RCC 7860 (cell line): ENCODE measurements at regions not wholly inside any gene's neighbourhood (a gene's known extent, or its start where the extent isn't known, plus 50 kb on each side); places are given as distances from the start of the nearest gene placed in this dataset.
"Not testable (repeated sequence)": the region's sequence is repeated elsewhere in the genome, so short reads cannot be mapped to it uniquely, and the experiment has no call there.

Experiments
- DNase-seq: peaks from one replicate; pipeline ENCODE4 v3.0.0-alpha.2; 2015; ENCODE audit warnings: low spot score
- FAIRE-seq: peaks from 2 replicates; lab custom pipeline; 2012; peaks lifted over from hg19 to GRCh38; lab: Jason Lieb, UNC

- DNase-seq (no peak), FAIRE-seq (no peak)
Measured at GRCh38 chr6:54541541-54541940, 233.3 kb downstream of the TINAG start.

GRCh38 chr6:54559136-54559535 is 250.9 kb downstream of the TINAG start:
- no peak for FAIRE-seq
- DNase-seq, result no peak

DNA sequence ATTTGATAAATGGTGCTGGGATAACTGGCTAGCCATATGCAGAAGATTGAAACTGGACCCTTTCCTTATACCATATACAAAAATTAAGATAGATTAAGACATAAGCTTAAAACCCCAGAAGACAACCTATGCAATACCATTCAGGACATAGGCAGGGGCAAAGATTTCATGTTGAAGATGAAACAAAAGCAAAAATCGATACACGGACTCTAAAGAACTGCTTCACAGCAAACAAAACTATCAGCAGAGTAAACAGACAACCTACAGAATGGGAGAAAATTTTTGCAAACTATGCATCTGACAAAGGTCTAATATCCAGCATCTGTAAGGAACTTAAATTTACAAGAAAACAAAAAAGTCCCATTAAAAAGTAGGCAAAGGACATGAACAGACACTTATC is 255.9 kb downstream of the TINAG start:
- FAIRE-seq, DNase-seq: not testable (repeated sequence)

GRCh38 chr6:54574671-54575070 is 266.4 kb downstream of the TINAG start:
- no peak for FAIRE-seq
- DNase-seq, result no peak

DNA sequence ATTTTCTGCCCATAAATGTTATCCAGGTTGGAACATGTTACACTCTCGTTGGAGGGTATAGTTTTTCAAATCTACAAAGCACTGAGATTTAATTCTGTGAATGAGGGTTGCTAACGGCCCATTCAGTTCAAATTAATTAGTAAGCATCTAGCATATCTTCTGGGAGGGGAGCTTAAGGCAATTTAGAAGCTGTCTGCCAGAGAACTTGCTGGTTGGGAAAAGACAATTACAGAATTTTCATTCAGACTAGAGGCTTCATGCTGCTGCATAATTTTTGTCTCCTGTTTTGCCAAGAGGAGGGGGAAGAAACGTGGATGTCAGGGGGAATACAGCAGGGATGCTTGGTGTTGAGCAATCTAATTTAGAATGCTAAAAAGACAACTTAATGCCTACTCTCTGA is 268.3 kb upstream of the FAM83B start:
- DNase-seq (no peak), FAIRE-seq (no peak)

DNA sequence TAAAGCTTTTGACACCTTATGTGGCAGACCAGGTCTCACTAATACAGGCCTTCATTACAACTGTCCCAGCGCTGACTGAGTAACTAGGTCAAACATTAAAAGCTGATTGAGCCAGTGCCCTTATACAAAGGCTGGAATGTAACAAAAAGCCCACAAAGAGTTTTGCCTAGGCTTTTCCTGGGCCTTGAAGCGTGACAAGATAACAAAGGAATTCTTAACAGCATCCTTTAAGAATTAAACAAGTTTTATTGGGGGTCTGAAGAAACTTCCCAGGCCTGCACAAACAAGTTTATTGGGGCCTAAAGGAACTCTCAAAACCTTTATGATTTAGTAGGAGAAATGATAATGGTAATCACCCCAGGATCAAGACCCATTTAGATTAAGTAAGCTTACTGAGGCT is 267.6 kb upstream of the FAM83B start:
- DNase-seq (peak; percentile 72), FAIRE-seq (peak; percentile 95)

DNA sequence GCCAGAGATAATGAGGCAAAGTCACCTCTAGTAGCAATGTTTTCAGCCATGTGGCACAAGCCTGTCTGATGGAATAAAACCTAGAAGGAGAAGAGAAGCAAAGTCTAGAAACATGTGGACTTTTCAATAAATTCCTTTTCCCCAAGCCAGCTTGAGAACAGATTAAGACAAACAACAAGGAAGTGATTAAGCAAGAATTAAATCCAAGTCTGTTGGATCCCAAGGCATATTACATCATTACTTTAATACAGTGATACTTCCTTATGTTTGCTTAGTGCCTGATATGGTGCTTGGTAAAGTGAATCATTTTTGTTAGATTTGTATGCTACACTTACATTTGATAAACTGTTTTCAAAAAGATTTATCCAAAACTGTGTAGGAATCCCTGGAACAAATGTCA is 260.3 kb upstream of the FAM83B start:
- DNase-seq (peak; percentile 6), FAIRE-seq (no peak)

- DNase-seq, result no peak
- FAIRE-seq, result no peak
Measured at GRCh38 chr6:54587277-54587676, 259.3 kb upstream of the FAM83B start.

DNA sequence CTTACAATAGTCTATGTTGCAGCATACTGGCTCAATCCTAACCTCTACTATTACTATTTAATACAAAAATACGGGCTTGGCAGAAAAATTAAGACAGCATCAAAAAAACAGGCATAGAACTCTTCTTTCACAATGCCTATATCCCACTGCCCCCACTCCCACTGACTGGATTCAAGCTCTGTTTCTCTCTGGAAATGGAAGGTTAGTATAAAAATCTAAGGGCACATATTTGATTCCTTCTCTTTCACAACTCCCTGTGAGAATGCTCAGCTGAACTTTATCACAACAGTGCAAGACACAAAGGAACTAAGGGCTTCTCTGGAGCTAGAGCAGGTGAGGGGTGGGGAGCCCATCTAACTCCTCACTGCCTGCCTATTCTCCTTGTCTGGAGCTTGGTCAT is 258.4 kb upstream of the FAM83B start:
- no peak for FAIRE-seq

GRCh38 chr6:54595844-54596243 is 250.7 kb upstream of the FAM83B start:
- FAIRE-seq (no peak), DNase-seq (no peak)

More for the DNA sequence above, 258.4 kb upstream of the FAM83B start:
- no peak for DNase-seq

DNA sequence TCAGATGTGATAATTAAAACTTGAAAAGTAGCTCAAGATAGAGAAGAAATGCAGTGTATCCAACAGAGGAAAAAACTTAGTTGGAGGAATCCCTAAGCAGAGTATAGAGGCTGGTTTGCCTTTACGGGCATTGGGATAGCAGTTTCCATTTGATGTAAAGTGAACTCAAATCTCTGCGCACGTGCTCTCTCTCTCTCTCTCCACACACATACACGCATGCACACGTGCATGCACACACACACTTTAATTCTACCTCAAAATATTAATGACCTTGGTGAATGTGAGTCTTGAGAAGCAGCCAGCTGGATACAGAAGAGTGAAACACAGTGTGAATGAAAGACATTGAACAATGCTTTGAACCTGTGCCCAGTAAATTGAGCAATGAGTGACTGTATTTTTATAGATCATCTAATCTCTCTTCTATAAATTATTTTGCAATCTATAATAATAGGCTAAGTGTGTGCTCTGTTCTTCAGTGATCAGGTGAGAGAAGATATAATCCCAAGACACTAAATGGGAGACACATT is 247.7 kb upstream of the FAM83B start:
- FAIRE-seq, result no peak
- DNase-seq, result no peak

DNA sequence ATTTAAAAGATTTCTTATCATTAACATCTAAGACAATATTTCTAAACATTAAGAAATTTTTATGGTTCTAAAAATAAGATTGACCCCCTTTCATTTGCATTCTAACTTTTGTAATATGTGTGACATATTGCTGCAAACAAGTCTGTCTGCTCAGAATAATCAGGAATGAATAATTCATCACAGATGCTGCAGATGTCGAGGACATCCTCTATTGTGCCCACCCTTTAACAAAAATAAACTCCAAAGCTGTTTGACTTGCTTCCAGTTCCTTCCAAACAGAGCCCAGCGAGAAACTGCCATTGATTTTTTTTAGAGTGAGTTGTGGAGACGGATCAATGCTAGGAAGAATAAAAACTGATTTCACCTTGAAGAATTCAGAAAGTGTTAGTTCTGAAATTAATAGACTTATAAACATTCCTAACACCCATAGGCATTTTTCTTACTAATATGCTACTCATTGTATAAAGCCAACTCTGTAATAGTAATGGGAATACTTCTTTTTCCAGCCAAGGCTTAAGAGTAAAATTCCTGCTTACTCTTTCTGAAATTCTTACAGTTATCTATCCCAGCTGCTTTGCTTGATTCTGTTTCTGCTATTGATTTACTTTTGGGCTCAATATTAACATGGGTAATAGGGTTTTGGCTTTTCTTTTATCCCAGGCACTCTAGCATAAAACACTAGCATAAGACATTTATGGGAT is 244.8 kb upstream of the FAM83B start:
- no peak for FAIRE-seq
- no peak for DNase-seq

DNA sequence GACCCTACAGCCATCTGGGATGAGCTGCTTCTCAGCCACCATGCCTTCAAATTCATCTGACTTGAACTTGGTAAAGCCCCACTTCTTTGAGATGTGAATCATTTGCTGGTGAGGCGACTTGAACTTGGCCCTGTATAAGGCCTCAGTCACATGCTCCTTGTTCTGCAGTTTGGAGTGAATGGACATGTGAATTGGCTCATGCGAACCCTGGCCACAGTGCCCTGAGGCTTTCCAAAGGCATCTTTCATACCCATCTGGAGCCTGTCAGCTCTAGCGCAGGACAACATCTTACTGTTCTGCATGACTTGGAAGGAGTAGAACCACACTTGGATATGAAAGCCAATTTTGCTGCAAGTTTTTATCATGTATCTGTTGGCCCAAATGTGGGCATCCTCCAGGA is 244.0 kb upstream of the FAM83B start:
- DNase-seq, result no peak
- FAIRE-seq, result no peak

DNA sequence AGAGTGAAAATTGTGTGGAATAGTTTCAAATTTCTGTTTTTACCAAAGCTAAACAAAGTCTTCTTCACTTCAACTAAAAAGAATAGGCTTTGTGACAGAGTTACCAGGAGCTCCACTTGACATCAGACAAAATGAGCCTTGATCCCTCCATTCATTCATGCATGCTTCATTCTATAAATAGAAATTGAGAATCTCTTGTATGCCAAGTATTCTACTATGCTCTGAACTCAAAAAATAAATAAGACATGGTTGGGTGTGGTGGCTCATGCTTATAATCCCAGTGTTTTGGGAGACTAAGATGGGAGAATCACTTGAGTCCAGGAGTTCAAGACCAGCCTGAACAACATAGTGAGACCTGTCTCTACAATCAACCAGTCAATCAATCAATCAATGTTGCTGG is 236.6 kb upstream of the FAM83B start:
- FAIRE-seq (no peak), DNase-seq (no peak)

DNA sequence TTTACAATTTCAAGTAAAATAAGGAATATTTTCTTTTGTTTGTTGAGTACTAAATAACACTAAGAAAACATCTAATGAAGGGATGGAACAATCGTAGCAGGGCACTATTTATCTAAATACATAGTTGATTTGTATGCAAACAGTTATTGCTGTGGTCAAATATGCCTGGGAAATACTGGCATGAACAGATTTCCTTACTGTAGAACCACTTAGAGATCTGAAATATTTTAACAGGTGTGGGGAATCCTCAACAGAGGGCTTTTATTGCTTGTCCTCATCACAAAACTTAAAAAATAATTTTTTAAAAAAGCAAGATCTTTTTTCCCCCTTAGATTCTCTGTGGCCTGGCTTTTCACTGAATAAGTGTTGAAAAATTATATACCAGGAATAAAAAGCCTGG is 233.0 kb upstream of the FAM83B start:
- no peak for DNase-seq
- no peak for FAIRE-seq

DNA sequence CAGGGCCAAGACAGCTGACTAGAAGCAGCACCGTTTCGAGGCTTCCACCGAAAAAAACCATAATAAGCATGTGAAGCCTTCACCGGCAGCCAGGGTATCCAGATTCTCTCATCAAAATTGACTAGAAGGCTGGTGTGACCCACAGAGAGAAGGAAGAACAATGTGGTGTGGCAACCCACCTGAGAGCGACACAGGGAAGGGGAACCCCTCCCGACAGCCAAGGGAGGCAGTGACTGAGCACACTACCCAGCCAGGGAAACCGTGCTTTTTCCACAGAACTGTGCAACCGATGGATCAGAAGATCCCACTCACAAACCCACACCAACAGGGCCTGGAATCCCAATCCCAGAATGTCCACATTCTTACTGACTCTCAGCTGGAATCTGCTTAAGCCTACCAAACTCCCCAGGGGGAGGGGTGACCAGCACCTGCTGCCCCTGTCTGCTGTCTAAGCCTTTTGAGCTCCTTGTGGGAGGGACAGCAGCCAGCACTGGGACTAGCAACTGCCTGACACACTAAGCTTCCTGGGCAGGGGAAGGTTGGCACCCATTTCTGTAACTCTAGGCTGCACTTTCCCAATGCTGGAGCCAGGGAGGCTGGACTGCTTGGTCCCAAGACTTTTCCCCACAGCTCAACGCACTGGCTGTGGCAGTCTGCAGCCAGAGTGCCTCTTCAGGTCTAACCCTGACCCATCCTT is 231.9 kb upstream of the FAM83B start:
- DNase-seq (no peak), FAIRE-seq (no peak)

DNA sequence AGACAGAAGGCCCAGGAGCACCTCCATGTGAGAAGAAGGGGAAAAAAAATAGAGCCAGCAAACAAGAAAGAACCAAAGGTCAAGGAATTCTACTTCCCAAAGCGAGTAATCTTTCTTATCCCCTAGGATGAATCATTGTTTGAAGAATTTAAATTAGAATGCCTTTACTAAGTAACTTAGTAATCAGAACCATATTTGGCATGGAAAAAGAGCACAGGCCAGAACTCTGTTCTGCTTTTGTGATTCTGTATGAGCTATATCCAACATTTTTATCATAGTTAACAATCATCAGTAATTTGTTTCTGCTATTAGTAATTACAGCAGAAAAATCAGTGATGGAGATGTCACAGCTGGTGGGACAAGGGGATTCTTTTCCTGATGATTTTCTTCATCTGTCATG is 228.8 kb upstream of the FAM83B start:
- peak; percentile 91 for FAIRE-seq
- DNase-seq, result peak; percentile 74

GRCh38 chr6:54618572-54618971 is 228.0 kb upstream of the FAM83B start:
- FAIRE-seq (no peak), DNase-seq (peak; percentile 6)

DNA sequence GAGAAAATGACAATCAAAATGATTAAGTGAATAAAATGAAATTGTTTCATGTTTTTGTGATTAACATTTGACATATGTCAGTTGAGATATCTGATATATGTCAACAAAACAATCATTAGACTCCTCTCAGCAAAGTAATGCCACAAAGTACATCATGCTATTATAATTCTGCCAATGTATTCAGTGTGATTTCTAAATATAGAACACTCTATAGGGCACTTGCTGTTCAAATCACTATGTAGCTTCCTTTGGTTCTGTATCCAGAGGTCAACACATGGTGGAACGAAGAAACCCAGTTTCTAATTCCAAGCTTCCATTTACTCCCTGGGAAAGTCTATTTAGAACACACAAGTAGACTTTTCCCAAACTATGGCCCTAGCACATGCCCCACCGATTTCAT is 227.5 kb upstream of the FAM83B start:
- FAIRE-seq (no peak), DNase-seq (no peak)

DNA sequence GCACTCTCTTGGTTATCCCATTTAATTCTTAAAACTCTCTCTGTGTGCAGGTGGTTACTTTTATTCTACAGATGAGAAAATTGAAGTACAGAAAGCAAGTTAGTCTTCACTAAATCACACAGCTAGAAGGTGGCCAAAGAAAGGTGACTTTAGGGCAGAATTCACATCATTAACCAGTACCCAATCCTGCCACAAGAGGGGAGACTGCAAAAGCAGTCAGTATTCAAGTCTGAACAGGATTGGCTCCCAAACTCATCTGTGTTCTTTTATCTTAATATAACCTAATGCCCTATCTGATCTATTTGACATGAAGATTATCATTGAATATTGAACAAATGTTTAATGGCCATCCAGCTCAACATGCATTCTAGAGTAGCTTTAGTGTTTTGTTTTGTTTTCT is 225.3 kb upstream of the FAM83B start:
- FAIRE-seq (no peak), DNase-seq (no peak)

DNA sequence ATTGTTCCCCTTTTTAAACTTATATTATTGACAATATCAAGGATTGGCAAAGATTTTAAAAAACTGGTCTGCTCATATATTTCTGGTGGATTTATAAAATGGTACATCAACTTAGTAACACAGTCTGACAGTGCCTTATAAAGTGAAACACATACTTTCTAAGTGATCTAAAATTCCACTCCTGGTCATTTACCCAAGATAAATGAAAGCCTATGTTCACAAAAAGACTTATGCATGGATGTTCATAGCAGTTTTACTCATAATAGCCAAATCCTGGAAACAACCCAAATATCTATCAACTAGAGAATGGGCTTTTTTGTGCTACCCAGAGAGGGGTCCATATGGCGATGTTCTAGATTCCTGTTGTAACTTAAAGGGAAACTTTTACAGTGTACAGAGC is 222.4 kb upstream of the FAM83B start:
- no peak for FAIRE-seq
- no peak for DNase-seq

- FAIRE-seq (no peak), DNase-seq (no peak)
Measured at GRCh38 chr6:54624779-54625178, 221.8 kb upstream of the FAM83B start.
